ENCODE measurements at regions not wholly inside any gene's neighbourhood (a gene's known extent, or its start where the extent isn't known, plus 50 kb on each side); places are given as distances from the start of the nearest gene placed in this dataset.

GRCh38 chr14:94885481-94886155, 115.7 kb upstream of the GSC start:
- H3K9me3 ChIP-seq (ENCODE audit: control insufficient read depth, insufficient read depth, low read length), result no peaks in the 10 kb centered on the region
- no peak overlapping the region for H3K9ac ChIP-seq (ENCODE audit: low read depth, low read length)
- no peak overlapping the region for H3K27ac ChIP-seq (ENCODE audit: low read depth, low read length)
- H3K4me3 ChIP-seq (ENCODE audit: low read depth, low read length), result no peak overlapping the region
- H3K27me3 ChIP-seq (ENCODE audit: control insufficient read depth, insufficient read depth, low read length), result no peaks in the 10 kb centered on the region
- no peaks in the 10 kb centered on the region for H3K36me3 ChIP-seq (ENCODE audit: control insufficient read depth, insufficient read depth, low read length)
- no peaks in the 10 kb centered on the region for H3K4me1 ChIP-seq (ENCODE audit: control insufficient read depth, insufficient read depth, low read length)

GRCh38 chr14:94884616-94885230, 114.8 kb upstream of the GSC start:
- Histone ChIP-seq H3K9me3 (ENCODE audit: control insufficient read depth, insufficient read depth, low read length) (no peaks in the 10 kb centered on the region), H3K4me3 (ENCODE audit: low read depth, low read length) (no peak overlapping the region), H3K36me3 (ENCODE audit: control insufficient read depth, insufficient read depth, low read length) (no peaks in the 10 kb centered on the region), H3K27me3 (ENCODE audit: control insufficient read depth, insufficient read depth, low read length) (no peaks in the 10 kb centered on the region), H3K9ac (ENCODE audit: low read depth, low read length) (no peak overlapping the region), H3K27ac (ENCODE audit: low read depth, low read length) (no peak overlapping the region), H3K4me1 (ENCODE audit: control insufficient read depth, insufficient read depth, low read length) (no peaks in the 10 kb centered on the region)

GRCh38 chr14:94882401-94882800, 112.5 kb upstream of the GSC start:
- Histone ChIP-seq H3K9ac (ENCODE audit: low read depth, low read length) (no peak overlapping the region), H3K4me3 (ENCODE audit: low read depth, low read length) (no peak overlapping the region), H3K27me3 (ENCODE audit: control insufficient read depth, insufficient read depth, low read length) (no peaks in the 10 kb centered on the region), H3K27ac (ENCODE audit: low read depth, low read length) (no peak overlapping the region), H3K9me3 (ENCODE audit: control insufficient read depth, insufficient read depth, low read length) (no peaks in the 10 kb centered on the region), H3K36me3 (ENCODE audit: control insufficient read depth, insufficient read depth, low read length) (no peaks in the 10 kb centered on the region), H3K4me1 (ENCODE audit: control insufficient read depth, insufficient read depth, low read length) (no peaks in the 10 kb centered on the region)

- Histone ChIP-seq H3K27me3 (ENCODE audit: control insufficient read depth, insufficient read depth, low read length) (no peaks in the 10 kb centered on the region), H3K4me1 (ENCODE audit: control insufficient read depth, insufficient read depth, low read length) (no peaks in the 10 kb centered on the region), H3K4me3 (ENCODE audit: low read depth, low read length) (no peak overlapping the region), H3K9me3 (ENCODE audit: control insufficient read depth, insufficient read depth, low read length) (no peaks in the 10 kb centered on the region), H3K36me3 (ENCODE audit: control insufficient read depth, insufficient read depth, low read length) (no peaks in the 10 kb centered on the region), H3K27ac (ENCODE audit: low read depth, low read length) (no peak overlapping the region), H3K9ac (ENCODE audit: low read depth, low read length) (no peak overlapping the region)
These were observed 111.0 kb upstream of the GSC start for GRCh38 chr14:94880876-94881275.

- H3K36me3 ChIP-seq (ENCODE audit: control insufficient read depth, insufficient read depth, low read length), result no peaks in the 10 kb centered on the region
- no peaks in the 10 kb centered on the region for H3K9me3 ChIP-seq (ENCODE audit: control insufficient read depth, insufficient read depth, low read length)
- no peaks in the 10 kb centered on the region for H3K4me1 ChIP-seq (ENCODE audit: control insufficient read depth, insufficient read depth, low read length)
- H3K27me3 ChIP-seq (ENCODE audit: control insufficient read depth, insufficient read depth, low read length), result no peaks in the 10 kb centered on the region
- H3K9ac ChIP-seq (ENCODE audit: low read depth, low read length), result no peak overlapping the region
- no peak overlapping the region for H3K4me3 ChIP-seq (ENCODE audit: low read depth, low read length)
- no peak overlapping the region for H3K27ac ChIP-seq (ENCODE audit: low read depth, low read length)
These were observed 110.2 kb upstream of the GSC start for GRCh38 chr14:94880106-94880505.

- Histone ChIP-seq H3K4me3 (ENCODE audit: low read depth, low read length) (no peak overlapping the region), H3K27me3 (ENCODE audit: control insufficient read depth, insufficient read depth, low read length) (no peaks in the 10 kb centered on the region), H3K4me1 (ENCODE audit: control insufficient read depth, insufficient read depth, low read length) (no peaks in the 10 kb centered on the region), H3K9ac (ENCODE audit: low read depth, low read length) (no peak overlapping the region), H3K36me3 (ENCODE audit: control insufficient read depth, insufficient read depth, low read length) (no peaks in the 10 kb centered on the region), H3K9me3 (ENCODE audit: control insufficient read depth, insufficient read depth, low read length) (no peaks in the 10 kb centered on the region), H3K27ac (ENCODE audit: low read depth, low read length) (no peak overlapping the region)
These were observed 109.6 kb upstream of the GSC start for GRCh38 chr14:94879537-94879936.

- Histone ChIP-seq H3K4me1 (ENCODE audit: control insufficient read depth, insufficient read depth, low read length) (no peaks in the 10 kb centered on the region), H3K27me3 (ENCODE audit: control insufficient read depth, insufficient read depth, low read length) (no peaks in the 10 kb centered on the region), H3K9me3 (ENCODE audit: control insufficient read depth, insufficient read depth, low read length) (no peaks in the 10 kb centered on the region), H3K27ac (ENCODE audit: low read depth, low read length) (no peak overlapping the region), H3K36me3 (ENCODE audit: control insufficient read depth, insufficient read depth, low read length) (no peaks in the 10 kb centered on the region), H3K4me3 (ENCODE audit: low read depth, low read length) (no peak overlapping the region), H3K9ac (ENCODE audit: low read depth, low read length) (no peak overlapping the region)
These were observed 106.4 kb upstream of the GSC start for GRCh38 chr14:94876306-94876705.

- no peaks in the 10 kb centered on the region for H3K36me3 ChIP-seq (ENCODE audit: control insufficient read depth, insufficient read depth, low read length)
- H3K4me1 ChIP-seq (ENCODE audit: control insufficient read depth, insufficient read depth, low read length), result no peaks in the 10 kb centered on the region
- no peaks in the 10 kb centered on the region for H3K9me3 ChIP-seq (ENCODE audit: control insufficient read depth, insufficient read depth, low read length)
- H3K27ac ChIP-seq (ENCODE audit: low read depth, low read length), result no peak overlapping the region
- H3K4me3 ChIP-seq (ENCODE audit: low read depth, low read length), result no peak overlapping the region
- H3K27me3 ChIP-seq (ENCODE audit: control insufficient read depth, insufficient read depth, low read length), result no peaks in the 10 kb centered on the region
- no peak overlapping the region for H3K9ac ChIP-seq (ENCODE audit: low read depth, low read length)
These were observed 105.3 kb upstream of the GSC start for GRCh38 chr14:94875256-94875655.

- H3K27ac ChIP-seq (ENCODE audit: low read depth, low read length), result no peak overlapping the region
- H3K27me3 ChIP-seq (ENCODE audit: control insufficient read depth, insufficient read depth, low read length), result no peaks in the 10 kb centered on the region; the same call in 1 of the 2 replicates
- H3K9me3 ChIP-seq (ENCODE audit: control insufficient read depth, insufficient read depth, low read length), result no peaks in the 10 kb centered on the region
- H3K4me3 ChIP-seq (ENCODE audit: low read depth, low read length), result no peak overlapping the region
- no peak overlapping the region for H3K9ac ChIP-seq (ENCODE audit: low read depth, low read length)
- no peaks in the 10 kb centered on the region for H3K36me3 ChIP-seq (ENCODE audit: control insufficient read depth, insufficient read depth, low read length)
- H3K4me1 ChIP-seq (ENCODE audit: control insufficient read depth, insufficient read depth, low read length), result 0 out of 2 replicates have a peak, but pooled peaks cover 5% of the 10 kb centered on the region
These were observed 98.8 kb upstream of the GSC start for GRCh38 chr14:94868772-94869072.

GRCh38 chr14:94867946-94868771, 98.2 kb upstream of the GSC start:
- Histone ChIP-seq H3K9me3 (ENCODE audit: control insufficient read depth, insufficient read depth, low read length) (no peaks in the 10 kb centered on the region), H3K4me3 (ENCODE audit: low read depth, low read length) (no peak overlapping the region), H3K36me3 (ENCODE audit: control insufficient read depth, insufficient read depth, low read length) (no peaks in the 10 kb centered on the region), H3K4me1 (ENCODE audit: control insufficient read depth, insufficient read depth, low read length) (0 out of 2 replicates have a peak, but pooled peaks cover 5% of the 10 kb centered on the region), H3K27me3 (ENCODE audit: control insufficient read depth, insufficient read depth, low read length) (no peaks in the 10 kb centered on the region; the same call in 1 of the 2 replicates), H3K27ac (ENCODE audit: low read depth, low read length) (no peak overlapping the region), H3K9ac (ENCODE audit: low read depth, low read length) (no peak overlapping the region)

GRCh38 chr14:94867209-94867608, 97.3 kb upstream of the GSC start:
- Histone ChIP-seq H3K9ac (ENCODE audit: low read depth, low read length) (no peak overlapping the region), H3K4me1 (ENCODE audit: control insufficient read depth, insufficient read depth, low read length) (0 out of 2 replicates have a peak, but pooled peaks cover 5% of the 10 kb centered on the region), H3K27me3 (ENCODE audit: control insufficient read depth, insufficient read depth, low read length) (no peaks in the 10 kb centered on the region; the same call in 1 of the 2 replicates), H3K36me3 (ENCODE audit: control insufficient read depth, insufficient read depth, low read length) (no peaks in the 10 kb centered on the region), H3K4me3 (ENCODE audit: low read depth, low read length) (no peak overlapping the region), H3K9me3 (ENCODE audit: control insufficient read depth, insufficient read depth, low read length) (no peaks in the 10 kb centered on the region), H3K27ac (ENCODE audit: low read depth, low read length) (no peak overlapping the region)
